ENCODE measurements at regions not wholly inside any gene's neighbourhood (a gene's known extent, or its start where the extent isn't known, plus 50 kb on each side); places are given as distances from the start of the nearest gene placed in this dataset.

GRCh38 chr3:8273479-8273878 lies 228.1 kb upstream of the LMCD1 start:
- Histone ChIP-seq H3K27me3 (ENCODE audit: control insufficient read depth in 1 of 2, insufficient read depth in 2 of 2, low read length in 2 of 2) (no peaks in the 10 kb centered on the region), H3K4me3 (ENCODE audit: low read length in 2 of 2) (no peak overlapping the region), H3K9ac (ENCODE audit: low read length in 2 of 2) (no peak overlapping the region), H3K4me1 (ENCODE audit: control insufficient read depth, insufficient read depth, low read length) (no peaks in the 10 kb centered on the region), H3K27ac (ENCODE audit: low read length) (no peak overlapping the region), H3K9me3 (ENCODE audit: control insufficient read depth in 2 of 2, low read length in 2 of 2) (no peaks in the 10 kb centered on the region), H3K36me3 (ENCODE audit: control insufficient read depth in 2 of 2, insufficient read depth in 2 of 2, low read length in 2 of 2) (no peaks in the 10 kb centered on the region)

GRCh38 chr3:8276056-8276455 lies 225.6 kb upstream of the LMCD1 start:
- Histone ChIP-seq H3K27ac (ENCODE audit: low read length) (no peak overlapping the region), H3K36me3 (ENCODE audit: control insufficient read depth in 2 of 2, insufficient read depth in 2 of 2, low read length in 2 of 2) (no peaks in the 10 kb centered on the region), H3K9me3 (ENCODE audit: control insufficient read depth in 2 of 2, low read length in 2 of 2) (no peaks in the 10 kb centered on the region), H3K9ac (ENCODE audit: low read length in 2 of 2) (no peak overlapping the region), H3K4me3 (ENCODE audit: low read length in 2 of 2) (no peak overlapping the region), H3K27me3 (ENCODE audit: control insufficient read depth in 1 of 2, insufficient read depth in 2 of 2, low read length in 2 of 2) (no peaks in the 10 kb centered on the region), H3K4me1 (ENCODE audit: control insufficient read depth, insufficient read depth, low read length) (no peaks in the 10 kb centered on the region)

- no peaks in the 10 kb centered on the region for H3K9me3 ChIP-seq (ENCODE audit: control insufficient read depth in 2 of 2, low read length in 2 of 2)
- no peaks in the 10 kb centered on the region for H3K4me1 ChIP-seq (ENCODE audit: control insufficient read depth, insufficient read depth, low read length)
- H3K27me3 ChIP-seq (ENCODE audit: control insufficient read depth in 1 of 2, insufficient read depth in 2 of 2, low read length in 2 of 2), result no peaks in the 10 kb centered on the region
- H3K36me3 ChIP-seq (ENCODE audit: control insufficient read depth in 2 of 2, insufficient read depth in 2 of 2, low read length in 2 of 2), result no peaks in the 10 kb centered on the region
- no peak overlapping the region for H3K4me3 ChIP-seq (ENCODE audit: low read length in 2 of 2)
- no peak overlapping the region for H3K27ac ChIP-seq (ENCODE audit: low read length)
- H3K9ac ChIP-seq (ENCODE audit: low read length in 2 of 2), result no peak overlapping the region
These were observed 225.1 kb upstream of the LMCD1 start for GRCh38 chr3:8276506-8276905.

GRCh38 chr3:8278448-8278847 lies 223.2 kb upstream of the LMCD1 start:
- Histone ChIP-seq H3K36me3 (ENCODE audit: control insufficient read depth in 2 of 2, insufficient read depth in 2 of 2, low read length in 2 of 2) (no peaks in the 10 kb centered on the region), H3K27ac (ENCODE audit: low read length) (no peak overlapping the region), H3K4me3 (ENCODE audit: low read length in 2 of 2) (no peak overlapping the region), H3K4me1 (ENCODE audit: control insufficient read depth, insufficient read depth, low read length) (no peaks in the 10 kb centered on the region), H3K27me3 (ENCODE audit: control insufficient read depth in 1 of 2, insufficient read depth in 2 of 2, low read length in 2 of 2) (no peaks in the 10 kb centered on the region), H3K9ac (ENCODE audit: low read length in 2 of 2) (no peak overlapping the region), H3K9me3 (ENCODE audit: control insufficient read depth in 2 of 2, low read length in 2 of 2) (no peaks in the 10 kb centered on the region)

GRCh38 chr3:8279476-8279875 lies 222.1 kb upstream of the LMCD1 start:
- Histone ChIP-seq H3K4me1 (ENCODE audit: control insufficient read depth, insufficient read depth, low read length) (no peaks in the 10 kb centered on the region), H3K27me3 (ENCODE audit: control insufficient read depth in 1 of 2, insufficient read depth in 2 of 2, low read length in 2 of 2) (no peaks in the 10 kb centered on the region), H3K4me3 (ENCODE audit: low read length in 2 of 2) (no peak overlapping the region), H3K9me3 (ENCODE audit: control insufficient read depth in 2 of 2, low read length in 2 of 2) (no peaks in the 10 kb centered on the region), H3K9ac (ENCODE audit: low read length in 2 of 2) (no peak overlapping the region), H3K36me3 (ENCODE audit: control insufficient read depth in 2 of 2, insufficient read depth in 2 of 2, low read length in 2 of 2) (no peaks in the 10 kb centered on the region), H3K27ac (ENCODE audit: low read length) (no peak overlapping the region)

GRCh38 chr3:8279886-8280550 lies 221.6 kb upstream of the LMCD1 start:
- Histone ChIP-seq H3K9ac (ENCODE audit: low read length in 2 of 2) (no peak overlapping the region), H3K27ac (ENCODE audit: low read length) (no peak overlapping the region), H3K4me3 (ENCODE audit: low read length in 2 of 2) (no peak overlapping the region), H3K4me1 (ENCODE audit: control insufficient read depth, insufficient read depth, low read length) (no peaks in the 10 kb centered on the region), H3K27me3 (ENCODE audit: control insufficient read depth in 1 of 2, insufficient read depth in 2 of 2, low read length in 2 of 2) (no peaks in the 10 kb centered on the region), H3K9me3 (ENCODE audit: control insufficient read depth in 2 of 2, low read length in 2 of 2) (no peaks in the 10 kb centered on the region), H3K36me3 (ENCODE audit: control insufficient read depth in 2 of 2, insufficient read depth in 2 of 2, low read length in 2 of 2) (no peaks in the 10 kb centered on the region)

- Histone ChIP-seq H3K27ac (ENCODE audit: low read length) (no peak overlapping the region), H3K4me3 (ENCODE audit: low read length in 2 of 2) (no peak overlapping the region), H3K4me1 (ENCODE audit: control insufficient read depth, insufficient read depth, low read length) (no peaks in the 10 kb centered on the region), H3K9me3 (ENCODE audit: control insufficient read depth in 2 of 2, low read length in 2 of 2) (no peaks in the 10 kb centered on the region), H3K27me3 (ENCODE audit: control insufficient read depth in 1 of 2, insufficient read depth in 2 of 2, low read length in 2 of 2) (no peaks in the 10 kb centered on the region), H3K9ac (ENCODE audit: low read length in 2 of 2) (no peak overlapping the region), H3K36me3 (ENCODE audit: control insufficient read depth in 2 of 2, insufficient read depth in 2 of 2, low read length in 2 of 2) (no peaks in the 10 kb centered on the region)
These were observed 219.0 kb upstream of the LMCD1 start for GRCh38 chr3:8282541-8283165.

- Histone ChIP-seq H3K27ac (ENCODE audit: low read length) (no peak overlapping the region), H3K36me3 (ENCODE audit: control insufficient read depth in 2 of 2, insufficient read depth in 2 of 2, low read length in 2 of 2) (no peaks in the 10 kb centered on the region), H3K9ac (ENCODE audit: low read length in 2 of 2) (no peak overlapping the region)
These were observed 218.4 kb upstream of the LMCD1 start for GRCh38 chr3:8283193-8283592.

GRCh38 chr3:8286086-8286485 lies 215.5 kb upstream of the LMCD1 start:
- Histone ChIP-seq H3K36me3 (ENCODE audit: control insufficient read depth in 2 of 2, insufficient read depth in 2 of 2, low read length in 2 of 2) (no peaks in the 10 kb centered on the region), H3K4me3 (ENCODE audit: low read length in 2 of 2) (no peak overlapping the region), H3K27ac (ENCODE audit: low read length) (no peak overlapping the region), H3K9ac (ENCODE audit: low read length in 2 of 2) (no peak overlapping the region), H3K4me1 (ENCODE audit: control insufficient read depth, insufficient read depth, low read length) (no peaks in the 10 kb centered on the region), H3K9me3 (ENCODE audit: control insufficient read depth in 2 of 2, low read length in 2 of 2) (no peaks in the 10 kb centered on the region), H3K27me3 (ENCODE audit: control insufficient read depth in 1 of 2, insufficient read depth in 2 of 2, low read length in 2 of 2) (no peaks in the 10 kb centered on the region)

More at GRCh38 chr3:8283193-8283592, 218.4 kb upstream of the LMCD1 start:
- H3K4me1 ChIP-seq (ENCODE audit: control insufficient read depth, insufficient read depth, low read length), result no peaks in the 10 kb centered on the region
- no peaks in the 10 kb centered on the region for H3K9me3 ChIP-seq (ENCODE audit: control insufficient read depth in 2 of 2, low read length in 2 of 2)
- H3K4me3 ChIP-seq (ENCODE audit: low read length in 2 of 2), result no peak overlapping the region
- no peaks in the 10 kb centered on the region for H3K27me3 ChIP-seq (ENCODE audit: control insufficient read depth in 1 of 2, insufficient read depth in 2 of 2, low read length in 2 of 2)

- H3K4me3 ChIP-seq (ENCODE audit: low read length in 2 of 2), result no peak overlapping the region
- H3K27ac ChIP-seq (ENCODE audit: low read length), result no peak overlapping the region
- H3K9ac ChIP-seq (ENCODE audit: low read length in 2 of 2), result no peak overlapping the region
- no peaks in the 10 kb centered on the region for H3K9me3 ChIP-seq (ENCODE audit: control insufficient read depth in 2 of 2, low read length in 2 of 2)
- no peaks in the 10 kb centered on the region for H3K36me3 ChIP-seq (ENCODE audit: control insufficient read depth in 2 of 2, insufficient read depth in 2 of 2, low read length in 2 of 2)
- H3K27me3 ChIP-seq (ENCODE audit: control insufficient read depth in 1 of 2, insufficient read depth in 2 of 2, low read length in 2 of 2), result no peaks in the 10 kb centered on the region
- no peaks in the 10 kb centered on the region for H3K4me1 ChIP-seq (ENCODE audit: control insufficient read depth, insufficient read depth, low read length)
These were observed 214.9 kb upstream of the LMCD1 start for GRCh38 chr3:8286749-8287148.

- no peak overlapping the region for H3K27ac ChIP-seq (ENCODE audit: low read length)
- no peak overlapping the region for H3K9ac ChIP-seq (ENCODE audit: low read length in 2 of 2)
- no peaks in the 10 kb centered on the region for H3K4me1 ChIP-seq (ENCODE audit: control insufficient read depth, insufficient read depth, low read length)
- H3K9me3 ChIP-seq (ENCODE audit: control insufficient read depth in 2 of 2, low read length in 2 of 2), result no peaks in the 10 kb centered on the region
- no peak overlapping the region for H3K4me3 ChIP-seq (ENCODE audit: low read length in 2 of 2)
- no peaks in the 10 kb centered on the region for H3K27me3 ChIP-seq (ENCODE audit: control insufficient read depth in 1 of 2, insufficient read depth in 2 of 2, low read length in 2 of 2)
- no peaks in the 10 kb centered on the region for H3K36me3 ChIP-seq (ENCODE audit: control insufficient read depth in 2 of 2, insufficient read depth in 2 of 2, low read length in 2 of 2)
These were observed 211.0 kb upstream of the LMCD1 start for GRCh38 chr3:8290611-8291010.

Data from stomach smooth muscle (tissue), 2 donors.